Esophagus squamous epithelium (tissue), 5 donors: ENCODE measurements at regions not wholly inside any gene's neighbourhood (a gene's known extent, or its start where the extent isn't known, plus 50 kb on each side); places are given as distances from the start of the nearest gene placed in this dataset.

Experiments used
- DNase-seq: peaks from one replicate; lab custom pipeline; 2025; lab: John Stamatoyannopoulos, UW
- H3K27ac ChIP-seq, 4 donors: fragments of 200-600 bp; sonication (generic); one replicate each; pipeline ENCODE4 v1.5.1; 2016 to 2019; ENCODE audit warnings: mild to moderate bottlenecking in 1 of 4
- H3K27me3 ChIP-seq, 4 donors: fragments of 200-600 bp; sonication (generic); 1 replicate in 3 of 4; 2 replicates in 1 of 4; pipeline versions ENCODE4 v1.5.1 to v1.6.0; 2017 to 2021; ENCODE audit warnings: antibody characterized with exemption in 1 of 4
- H3K36me3 ChIP-seq, 3 donors: fragments of 200-600 bp; sonication (generic); one replicate each; pipeline ENCODE4 v1.5.1; 2016 to 2019
- H3K4me1 ChIP-seq, 3 donors: fragments of 200-600 bp; sonication (generic); one replicate each; pipeline ENCODE4 v1.5.1; 2017 to 2019
- H3K4me3 ChIP-seq, 4 donors: fragments of 200-600 bp; sonication (generic); 1 replicate in 3 of 4; 2 replicates in 1 of 4; pipeline ENCODE4 v1.5.1; 2016 to 2019; ENCODE audit warnings: mild to moderate bottlenecking in 2 of 4, moderate library complexity in 1 of 4
- H3K9me3 ChIP-seq, 3 donors: fragments of 200-600 bp; sonication (generic); one replicate each; pipeline ENCODE4 v1.5.1; 2016 to 2019
- CTCF ChIP-seq, 6 experiments: fragments of 450-650 bp in 4 of 6; fragments of 200-600 bp in 2 of 6; sonication (generic) in 2 of 6; IDR thresholded peaks; one replicate each; pipeline ENCODE4 v1.5.1; 2016 to 2019; ENCODE audit warnings: antibody characterized with exemption in 6 of 6, mild to moderate bottlenecking in 4 of 6, moderate library complexity in 4 of 6
- POLR2A ChIP-seq, 4 donors: fragments of 450-650 bp; IDR thresholded peaks; one replicate each; pipeline ENCODE4 v1.6.1; 2017; ENCODE audit warnings: antibody characterized with exemption in 4 of 4, mild to moderate bottlenecking in 4 of 4, moderate library complexity in 3 of 4
- WGBS, 2 donors: methylation state at CpG; one replicate each; pipeline ENCODE4 v1.1.5; 2018; 5-methylcytosine and 5-hydroxymethylcytosine counted together
- intact Hi-C: fragments of 100-400 bp; cut with DNase I; formaldehyde crosslinking; loops from one replicate; pipeline ENCODE4 v1.15.0; 2022
- donor health status: DM: yes; HTN: yes; CAD: no.

DNA sequence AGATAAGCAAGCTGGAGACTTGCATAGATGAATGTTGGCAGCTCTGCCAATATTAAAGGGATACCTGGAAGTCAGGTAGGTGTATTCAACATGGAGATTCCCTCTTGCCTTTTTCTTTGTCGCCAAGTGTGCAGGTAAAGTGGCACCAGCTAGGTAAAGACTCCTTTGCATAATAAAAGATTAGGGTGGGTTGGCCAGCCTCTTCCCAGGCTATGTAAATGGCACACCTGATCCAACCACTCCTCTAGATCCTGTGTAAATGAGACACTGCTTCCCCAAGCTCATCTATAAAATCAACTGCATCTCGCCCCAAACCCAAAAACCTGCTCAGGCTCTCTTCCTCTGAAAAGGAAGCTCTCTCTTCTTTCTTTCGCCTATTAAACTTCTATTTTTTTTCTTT lies 100.8 kb upstream of the DSCAM start:
- TF ChIP-seq CTCF (IDR thresholded peaks at IDR 0.05) (no peak), POLR2A (IDR thresholded peaks at IDR 0.05) (no peak)

DNA sequence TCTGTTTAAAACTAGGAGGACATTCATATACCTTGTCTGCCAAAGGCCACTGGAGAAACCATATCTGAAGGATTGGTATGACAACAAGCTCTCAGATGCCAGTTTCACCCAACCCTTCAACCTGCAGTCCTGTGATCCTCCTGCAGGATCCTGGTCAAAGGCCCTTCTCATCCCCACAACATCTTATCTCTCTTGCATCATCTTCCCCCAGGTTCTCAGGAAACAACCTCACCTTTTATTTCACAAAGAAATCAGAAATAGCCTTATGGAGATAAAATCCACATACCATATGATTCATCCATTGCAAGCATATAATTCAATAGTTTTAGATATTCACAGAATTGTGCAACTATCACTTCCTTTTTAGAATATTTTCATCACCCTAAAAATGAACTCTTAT lies 104.0 kb upstream of the DSCAM start:
- Histone ChIP-seq H3K27ac (no peak overlapping the region), H3K36me3 (no peaks in the 10 kb centered on the region), H3K4me1 (no peaks in the 10 kb centered on the region), H3K27me3 (no peaks in the 10 kb centered on the region), H3K4me3 (no peak overlapping the region), H3K9me3 (no peaks in the 10 kb centered on the region)
- intact Hi-C loops: no loop called here
- DNase-seq: no peak
- no peak for TF ChIP-seq POLR2A (IDR thresholded peaks at IDR 0.05)

More for the DNA sequence above, 100.8 kb upstream of the DSCAM start:
- Histone ChIP-seq H3K27me3 (no peaks in the 10 kb centered on the region), H3K27ac (no peak overlapping the region), H3K9me3 (no peaks in the 10 kb centered on the region), H3K4me3 (no peak overlapping the region), H3K36me3 (no peaks in the 10 kb centered on the region), H3K4me1 (no peaks in the 10 kb centered on the region)
- DNase-seq: no peak
- WGBS, 2 donors: 75 to 84% methylated on average over 3 of the region's 3 CpGs
- intact Hi-C loops: no loop called here

DNA sequence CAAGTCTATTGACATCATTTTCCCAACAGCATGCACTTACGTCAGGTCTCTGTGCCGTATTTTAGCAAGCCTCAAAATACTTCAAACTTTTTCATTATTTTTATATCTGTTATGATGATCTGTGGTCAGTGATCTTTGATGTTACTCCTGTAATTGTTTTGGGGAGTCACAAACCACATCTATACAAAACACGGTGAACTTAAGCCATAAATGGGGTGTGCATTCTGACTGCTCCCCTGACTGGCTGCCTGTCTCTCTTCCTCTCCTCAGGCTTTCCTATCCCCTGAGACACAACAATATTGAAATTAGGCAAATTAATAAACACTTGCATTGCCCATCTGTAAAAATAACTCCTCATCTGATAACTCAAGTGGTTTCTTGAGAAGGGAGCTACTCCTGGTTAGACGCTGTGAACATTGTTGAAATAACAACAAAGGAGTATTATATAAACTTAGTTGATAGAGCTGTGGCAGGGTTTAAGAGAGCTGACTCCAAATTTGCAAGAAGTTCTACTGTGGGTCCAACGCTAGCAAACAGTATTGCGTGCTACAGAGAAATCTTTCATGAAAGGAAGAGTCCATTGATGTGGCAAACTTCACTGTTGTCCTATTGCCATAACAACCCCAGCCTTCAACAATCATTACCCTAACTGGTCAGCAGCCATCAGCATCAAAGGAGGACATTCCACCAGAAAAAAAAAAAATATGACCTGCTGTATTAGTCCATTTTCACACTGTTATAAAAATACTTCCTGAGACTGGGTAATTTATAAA lies 105.8 kb upstream of the DSCAM start:
- H3K27me3 ChIP-seq: no peaks in the 10 kb centered on the region
- DNase-seq: no peak
- no peak overlapping the region for H3K27ac ChIP-seq
- intact Hi-C loops: no loop called here
- H3K9me3 ChIP-seq: no peaks in the 10 kb centered on the region
- H3K4me1 ChIP-seq: no peaks in the 10 kb centered on the region
- no peak overlapping the region for H3K4me3 ChIP-seq
- WGBS, 2 donors: 84 to 85% methylated on average over 6 of the region's 6 CpGs
- no peak for TF ChIP-seq CTCF (IDR thresholded peaks at IDR 0.05)
- no peak for TF ChIP-seq POLR2A (IDR thresholded peaks at IDR 0.05)
- H3K36me3 ChIP-seq: no peaks in the 10 kb centered on the region

DNA sequence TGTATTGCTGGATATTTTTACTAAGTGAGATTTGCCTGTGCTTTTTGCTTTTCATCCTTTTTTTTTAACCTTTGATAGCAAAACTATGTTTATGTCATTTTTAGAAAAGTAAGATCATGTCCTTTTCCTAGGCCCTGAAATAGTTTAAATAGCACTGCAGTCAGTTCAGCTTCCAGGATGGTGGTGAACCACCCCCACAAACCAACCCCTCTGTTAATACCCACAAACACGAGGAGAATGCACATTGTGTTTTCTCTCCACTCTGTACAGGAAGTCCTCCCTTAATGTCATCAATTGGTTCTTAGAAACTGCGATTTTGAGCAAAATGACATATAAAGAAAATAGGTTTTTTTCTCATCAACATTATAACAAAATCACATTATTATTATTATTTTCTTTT lies 117.7 kb upstream of the DSCAM start:
- 47 to 57% methylated on average over 2 of the region's 2 CpGs for WGBS, 2 donors

GRCh38 chr21:40967771-40968170 lies 120.8 kb upstream of the DSCAM start:
- H3K4me1 ChIP-seq: no peaks in the 10 kb centered on the region
- DNase-seq: no peak
- H3K4me3 ChIP-seq: no peak overlapping the region
- no peaks in the 10 kb centered on the region for H3K27me3 ChIP-seq
- H3K27ac ChIP-seq: no peak overlapping the region
- no peak for TF ChIP-seq POLR2A (IDR thresholded peaks at IDR 0.05)
- no peak for TF ChIP-seq CTCF (IDR thresholded peaks at IDR 0.05)
- intact Hi-C loops: no loop called here
- H3K36me3 ChIP-seq: no peaks in the 10 kb centered on the region
- 41 to 46% methylated on average over 3 of the region's 3 CpGs for WGBS, 2 donors
- H3K9me3 ChIP-seq: no peaks in the 10 kb centered on the region

More for the DNA sequence above, 117.7 kb upstream of the DSCAM start:
- H3K36me3 ChIP-seq: no peaks in the 10 kb centered on the region
- H3K4me3 ChIP-seq: no peak overlapping the region
- no peaks in the 10 kb centered on the region for H3K9me3 ChIP-seq
- TF ChIP-seq POLR2A (IDR thresholded peaks at IDR 0.05) (no peak), CTCF (IDR thresholded peaks at IDR 0.05) (no peak)
- intact Hi-C loops: no loop called here
- no peaks in the 10 kb centered on the region for H3K27me3 ChIP-seq
- no peak overlapping the region for H3K27ac ChIP-seq
- H3K4me1 ChIP-seq: no peaks in the 10 kb centered on the region
- no peak for DNase-seq
